GM12865 (cell line): ENCODE measurements at regions not wholly inside any gene's neighbourhood (a gene's known extent, or its start where the extent isn't known, plus 50 kb on each side); places are given as distances from the start of the nearest gene placed in this dataset.
A peak's percentile ranks its signal among the peaks of the same experiment; 100 is the strongest.

Experiments used
- DNase-seq: peaks from one replicate; pipeline ENCODE4 v3.0.0; 2010; ENCODE audit warnings: low read depth
- H3K4me3 ChIP-seq: 2 replicates; pipeline ENCODE4 v1.5.1; 2011; ENCODE audit warnings: mild to moderate bottlenecking, low read depth, low read length, control low read depth
- CTCF ChIP-seq: IDR thresholded peaks from 2 replicates; pipeline ENCODE4 v1.5.1; 2011; ENCODE audit warnings: low read length, control low read depth, low read depth, inconsistent platforms; ENCODE audit not compliant: insufficient read depth; ENCODE audit errors: missing control alignments

- DNase-seq = peak; percentile 90
- no peak for TF ChIP-seq CTCF
- H3K4me3 ChIP-seq = peak overlapping the region; percentile 61
Measured at GRCh38 chr9:109918339-109919163, 138.6 kb downstream of the PALM2AKAP2 start.

GRCh38 chr9:109919736-109920408, 139.9 kb downstream of the PALM2AKAP2 start:
- H3K4me3 ChIP-seq = no peak overlapping the region
- DNase-seq = no peak
- TF ChIP-seq CTCF = no peak

- no peak for TF ChIP-seq CTCF
- DNase-seq = no peak
- H3K4me3 ChIP-seq = no peak overlapping the region
Measured at GRCh38 chr9:109922617-109923470, 142.8 kb downstream of the PALM2AKAP2 start.

- no peak for TF ChIP-seq CTCF
- no peak for DNase-seq
- H3K4me3 ChIP-seq = no peak overlapping the region
Measured at GRCh38 chr9:109923471-109923760, 143.4 kb downstream of the PALM2AKAP2 start.

GRCh38 chr9:109923806-109924205, 143.8 kb downstream of the PALM2AKAP2 start:
- DNase-seq = no peak
- no peak for TF ChIP-seq CTCF
- no peak overlapping the region for H3K4me3 ChIP-seq

GRCh38 chr9:109925799-109926198, 145.8 kb downstream of the PALM2AKAP2 start:
- H3K4me3 ChIP-seq = no peak overlapping the region
- no peak for TF ChIP-seq CTCF
- DNase-seq = no peak
